Smooth muscle cell (in vitro differentiated cells): ENCODE measurements at regions not wholly inside any gene's neighbourhood (a gene's known extent, or its start where the extent isn't known, plus 50 kb on each side); places are given as distances from the start of the nearest gene placed in this dataset.

Experiments
- DNase-seq: peaks from one replicate; lab custom pipeline; 2025; ENCODE audit not compliant: unreplicated experiment; lab: John Stamatoyannopoulos, UW
- H2AFZ ChIP-seq: fragments of 200-600 bp; sonication (generic); 2 replicates; pipeline ENCODE4 v1.6.0; 2016; ENCODE audit warnings: antibody characterized with exemption, low read depth, mild to moderate bottlenecking
- H3F3A ChIP-seq: fragments of 200-600 bp; sonication (generic); 2 replicates; pipeline ENCODE4 v1.6.0; 2017; ENCODE audit warnings: antibody characterized with exemption, low read depth
- H3K27ac ChIP-seq: fragments of 200-600 bp; sonication (generic); 2 replicates; pipeline ENCODE4 v1.5.1; 2016; ENCODE audit warnings: low read depth, mild to moderate bottlenecking
- H3K27me3 ChIP-seq: fragments of 200-600 bp; sonication (generic); 2 replicates; pipeline ENCODE4 v1.6.1; 2016; ENCODE audit warnings: low read depth, mild to moderate bottlenecking
- H3K36me3 ChIP-seq: fragments of 200-600 bp; sonication (generic); 2 replicates; pipeline ENCODE4 v1.5.1; 2016; ENCODE audit warnings: low read depth
- H3K4me1 ChIP-seq: fragments of 200-600 bp; sonication (generic); 2 replicates; pipeline ENCODE4 v1.5.1; 2016; ENCODE audit warnings: low read depth
- H3K4me2 ChIP-seq: fragments of 200-600 bp; sonication (generic); 2 replicates; pipeline ENCODE4 v1.6.0; 2016; ENCODE audit warnings: mild to moderate bottlenecking
- H3K4me3 ChIP-seq: fragments of 200-600 bp; sonication (generic); 2 replicates; pipeline ENCODE4 v1.5.1; 2016; ENCODE audit warnings: mild to moderate bottlenecking
- H3K79me2 ChIP-seq: fragments of 200-600 bp; sonication (generic); 2 replicates; pipeline ENCODE4 v1.6.0; 2016; ENCODE audit warnings: low read depth, mild to moderate bottlenecking
- H3K9ac ChIP-seq: fragments of 200-600 bp; sonication (generic); 2 replicates; pipeline ENCODE4 v1.6.0; 2016; ENCODE audit warnings: low read depth
- H3K9me3 ChIP-seq: fragments of 200-600 bp; sonication (generic); replicated peaks from 2 replicates; pipeline ENCODE4 v1.5.1; 2016; ENCODE audit warnings: low read depth
- H4K20me1 ChIP-seq: fragments of 200-600 bp; sonication (generic); 2 replicates; pipeline ENCODE4 v1.6.0; 2016; ENCODE audit warnings: low read depth
- CTCF ChIP-seq: fragments of 200-600 bp; sonication (generic); IDR thresholded peaks from 2 replicates; pipeline ENCODE4 v1.5.1; 2017; ENCODE audit warnings: borderline replicate concordance, mild to moderate bottlenecking, antibody characterized with exemption; ENCODE audit not compliant: insufficient read depth, poor library complexity, severe bottlenecking
- WGBS: methylation state at CpG from one replicate; pipeline ENCODE4 v1.1.7; 2016; ENCODE audit warnings: low lambda C conversion rate; 5-methylcytosine and 5-hydroxymethylcytosine counted together

GRCh38 chr14:61168141-61168540 is 113.0 kb downstream of the TMEM30B start:
- Histone ChIP-seq H4K20me1 (no peaks in the 10 kb centered on the region), H3K4me1 (no peaks in the 10 kb centered on the region), H3K36me3 (no peaks in the 10 kb centered on the region), H3K9me3 (peaks cover under 1% of the 10 kb centered on the region), H3K79me2 (no peaks in the 10 kb centered on the region), H3K27me3 (no peaks in the 10 kb centered on the region), H3K4me2 (no peak overlapping the region), H3F3A (no peaks in the 10 kb centered on the region), H2AFZ (no peak overlapping the region), H3K9ac (no peak overlapping the region), H3K27ac (no peak overlapping the region), H3K4me3 (no peak overlapping the region)
- DNase-seq, result no peak
- 92% methylated on average over 1 of the region's 1 CpG for WGBS
- no peak for TF ChIP-seq CTCF

GRCh38 chr14:61167642-61168041 is 113.5 kb downstream of the TMEM30B start:
- H2AFZ ChIP-seq, result no peak overlapping the region
- H3K27ac ChIP-seq, result no peak overlapping the region
- no peaks in the 10 kb centered on the region for H3F3A ChIP-seq
- DNase-seq, result no peak
- peaks cover 3% of the 10 kb centered on the region for H3K9me3 ChIP-seq
- H3K4me2 ChIP-seq, result no peak overlapping the region
- H3K27me3 ChIP-seq, result no peaks in the 10 kb centered on the region
- H3K79me2 ChIP-seq, result no peaks in the 10 kb centered on the region
- H4K20me1 ChIP-seq, result no peaks in the 10 kb centered on the region
- H3K4me1 ChIP-seq, result no peaks in the 10 kb centered on the region
- no peaks in the 10 kb centered on the region for H3K36me3 ChIP-seq
- WGBS, result 87% methylated on average over 1 of the region's 1 CpG
- no peak for TF ChIP-seq CTCF
- no peak overlapping the region for H3K4me3 ChIP-seq
- no peak overlapping the region for H3K9ac ChIP-seq

GRCh38 chr14:61160798-61161197 is 120.3 kb downstream of the TMEM30B start:
- no peak for DNase-seq
- Histone ChIP-seq H2AFZ (no peak overlapping the region), H3K4me2 (no peak overlapping the region), H3K27ac (no peak overlapping the region), H3K4me1 (no peaks in the 10 kb centered on the region), H3K9ac (no peak overlapping the region), H3K79me2 (no peaks in the 10 kb centered on the region), H3F3A (no peaks in the 10 kb centered on the region), H3K4me3 (no peak overlapping the region), H3K9me3 (peaks cover 3% of the 10 kb centered on the region), H4K20me1 (no peaks in the 10 kb centered on the region), H3K27me3 (no peaks in the 10 kb centered on the region), H3K36me3 (no peaks in the 10 kb centered on the region)
- 92% methylated on average over 2 of the region's 2 CpGs for WGBS
- no peak for TF ChIP-seq CTCF

- no peak overlapping the region for H3K27ac ChIP-seq
Observed at GRCh38 chr14:61154641-61155040, 126.5 kb downstream of the TMEM30B start.

More at GRCh38 chr14:61154641-61155040, 126.5 kb downstream of the TMEM30B start:
- Histone ChIP-seq H3K4me2 (no peak overlapping the region), H2AFZ (no peak overlapping the region), H3K9me3 (no peaks in the 10 kb centered on the region), H4K20me1 (no peaks in the 10 kb centered on the region), H3K4me1 (peaks cover 25% of the 10 kb centered on the region), H3K79me2 (no peaks in the 10 kb centered on the region), H3F3A (no peaks in the 10 kb centered on the region), H3K27me3 (no peaks in the 10 kb centered on the region), H3K36me3 (no peaks in the 10 kb centered on the region), H3K9ac (no peak overlapping the region), H3K4me3 (no peak overlapping the region)
- 52% methylated on average over 2 of the region's 2 CpGs for WGBS
- DNase-seq, result no peak
- TF ChIP-seq CTCF, result no peak
